ENCODE measurements at regions not wholly inside any gene's neighbourhood (a gene's known extent, or its start where the extent isn't known, plus 50 kb on each side); places are given as distances from the start of the nearest gene placed in this dataset.

DNA sequence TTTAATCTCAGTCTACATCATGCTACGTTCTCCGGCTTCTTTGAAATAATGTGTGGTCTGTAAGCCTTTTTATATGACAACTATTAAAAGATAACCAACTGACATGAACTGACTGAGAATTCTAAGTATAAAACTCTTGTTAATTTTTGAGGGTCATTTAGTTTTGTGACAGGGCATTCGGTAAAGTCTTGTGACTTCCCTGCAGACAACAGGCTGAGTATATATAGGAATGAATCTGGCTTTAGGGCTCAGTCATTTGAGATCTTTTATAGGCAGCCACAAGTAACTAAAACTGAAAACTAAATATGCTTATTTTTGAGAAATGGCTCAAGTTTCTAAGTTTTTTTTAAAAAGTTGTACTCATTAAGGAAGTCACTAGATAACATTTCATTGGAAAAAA is 62.5 kb upstream of the SCIN start:
- H3K79me2 ChIP-seq (ENCODE audit: insufficient read depth), result no peaks in the 10 kb centered on the region
- no peaks in the 10 kb centered on the region for H4K20me1 ChIP-seq (ENCODE audit: insufficient read depth)
- no peak overlapping the region for H2AFZ ChIP-seq (ENCODE audit: low read depth)
- H3K4me3 ChIP-seq (ENCODE audit: low read depth in 2 of 2, low read length in 1 of 2), result no peak overlapping the region
- H3K27me3 ChIP-seq (ENCODE audit: insufficient read depth), result no peaks in the 10 kb centered on the region
- H3K36me3 ChIP-seq (replicated peaks in 1 of 2; ENCODE audit: control insufficient read depth in 1 of 2, insufficient read depth in 2 of 2, low read length in 1 of 2), result no peaks in the 10 kb centered on the region
- POLR2A ChIA-PET, result no interaction called here
- no peak overlapping the region for H3K4me2 ChIP-seq
- CTCF ChIA-PET, result interaction anchor here (0.6 to 2.9 kb wide), 4 partner anchors 11 to 151 kb away, joined by 3 to 9 read pairs (median 5); no protein-coding TSS in a partner anchor
- DNase-seq, result no peak
- H3K27ac ChIP-seq (ENCODE audit: low read depth in 2 of 2, low read length in 1 of 2), result no peak overlapping the region
- no peak overlapping the region for H3K9ac ChIP-seq
- WGBS (ENCODE audit: low lambda C conversion rate), result 61% methylated on average over 3 of the region's 3 CpGs
- no peaks in the 10 kb centered on the region for H3K4me1 ChIP-seq (ENCODE audit: control insufficient read depth in 1 of 2, insufficient read depth in 2 of 2, low read depth in 1 of 2, low read length in 1 of 2)
- no peak for TF ChIP-seq MAX (IDR thresholded peaks at IDR 0.05; ENCODE audit: low read depth)
- TF ChIP-seq JUND (IDR thresholded peaks at IDR 0.05), result no peak
- TF ChIP-seq TAF1 (IDR thresholded peaks at IDR 0.05; ENCODE audit: borderline replicate concordance, low read depth, low read length), result no peak
- no peak for TF ChIP-seq CHD2 (IDR thresholded peaks at IDR 0.05; ENCODE audit: low read length, partially characterized antibody)
- TF ChIP-seq TCF12 (IDR thresholded peaks at IDR 0.05), result no peak
- TF ChIP-seq, protein P1, sequence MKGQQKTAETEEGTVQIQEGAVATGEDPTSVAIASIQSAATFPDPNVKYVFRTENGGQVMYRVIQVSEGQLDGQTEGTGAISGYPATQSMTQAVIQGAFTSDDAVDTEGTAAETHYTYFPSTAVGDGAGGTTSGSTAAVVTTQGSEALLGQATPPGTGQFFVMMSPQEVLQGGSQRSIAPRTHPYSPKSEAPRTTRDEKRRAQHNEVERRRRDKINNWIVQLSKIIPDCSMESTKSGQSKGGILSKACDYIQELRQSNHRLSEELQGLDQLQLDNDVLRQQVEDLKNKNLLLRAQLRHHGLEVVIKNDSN (IDR thresholded peaks at IDR 0.05; ENCODE audit: borderline replicate concordance, low read depth), result no peak
- no peak for TF ChIP-seq MEF2A (IDR thresholded peaks at IDR 0.05; ENCODE audit: borderline replicate concordance, low read depth)
- no peaks in the 10 kb centered on the region for H3K9me2 ChIP-seq
- no peaks in the 10 kb centered on the region for H3K9me3 ChIP-seq
- H3F3A ChIP-seq (replicated peaks; ENCODE audit: insufficient read depth), result no peaks in the 10 kb centered on the region

DNA sequence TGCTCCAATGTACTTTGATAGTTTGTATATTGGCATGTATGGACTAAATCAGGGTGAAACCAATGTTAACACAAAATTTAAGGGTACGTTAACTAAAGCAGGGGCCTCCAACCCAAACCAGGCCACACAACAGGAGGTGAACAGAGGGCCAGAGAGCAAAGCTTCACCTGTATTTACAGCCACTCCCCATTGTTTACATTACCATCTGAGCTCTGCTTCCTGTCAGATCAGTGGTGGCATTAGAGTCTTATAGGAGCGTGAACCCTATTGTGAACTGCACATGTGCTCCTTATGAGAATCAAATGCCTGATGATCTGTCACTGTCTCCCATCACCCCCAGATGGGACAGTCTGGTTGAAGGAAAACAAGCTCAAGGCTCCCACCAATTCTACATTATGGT is 62.0 kb upstream of the SCIN start:
- no peak for DNase-seq
- H3K4me2 ChIP-seq, result no peak overlapping the region
- ChIA-PET CTCF (interaction anchor here (1.1 to 2.5 kb wide), 2 partner anchors 14 to 16 kb away, joined by 3 to 9 read pairs; no protein-coding TSS in a partner anchor), POLR2A (no interaction called here)
- H3K9ac ChIP-seq, result no peak overlapping the region
- H3K27ac ChIP-seq (ENCODE audit: low read depth in 2 of 2, low read length in 1 of 2), result no peak overlapping the region
- 54% methylated on average over 2 of the region's 2 CpGs for WGBS (ENCODE audit: low lambda C conversion rate)
- no peaks in the 10 kb centered on the region for H3K4me1 ChIP-seq (ENCODE audit: control insufficient read depth in 1 of 2, insufficient read depth in 2 of 2, low read depth in 1 of 2, low read length in 1 of 2)
- H4K20me1 ChIP-seq (ENCODE audit: insufficient read depth), result no peaks in the 10 kb centered on the region
- H3K9me3 ChIP-seq, result no peaks in the 10 kb centered on the region
- no peaks in the 10 kb centered on the region for H3K27me3 ChIP-seq (ENCODE audit: insufficient read depth)
- H3K79me2 ChIP-seq (ENCODE audit: insufficient read depth), result no peaks in the 10 kb centered on the region
- no peak overlapping the region for H2AFZ ChIP-seq (ENCODE audit: low read depth)
- H3K9me2 ChIP-seq, result no peaks in the 10 kb centered on the region
- no peak overlapping the region for H3K4me3 ChIP-seq (ENCODE audit: low read depth in 2 of 2, low read length in 1 of 2)
- no peaks in the 10 kb centered on the region for H3K36me3 ChIP-seq (replicated peaks in 1 of 2; ENCODE audit: control insufficient read depth in 1 of 2, insufficient read depth in 2 of 2, low read length in 1 of 2)
- TF ChIP-seq, protein P2, sequence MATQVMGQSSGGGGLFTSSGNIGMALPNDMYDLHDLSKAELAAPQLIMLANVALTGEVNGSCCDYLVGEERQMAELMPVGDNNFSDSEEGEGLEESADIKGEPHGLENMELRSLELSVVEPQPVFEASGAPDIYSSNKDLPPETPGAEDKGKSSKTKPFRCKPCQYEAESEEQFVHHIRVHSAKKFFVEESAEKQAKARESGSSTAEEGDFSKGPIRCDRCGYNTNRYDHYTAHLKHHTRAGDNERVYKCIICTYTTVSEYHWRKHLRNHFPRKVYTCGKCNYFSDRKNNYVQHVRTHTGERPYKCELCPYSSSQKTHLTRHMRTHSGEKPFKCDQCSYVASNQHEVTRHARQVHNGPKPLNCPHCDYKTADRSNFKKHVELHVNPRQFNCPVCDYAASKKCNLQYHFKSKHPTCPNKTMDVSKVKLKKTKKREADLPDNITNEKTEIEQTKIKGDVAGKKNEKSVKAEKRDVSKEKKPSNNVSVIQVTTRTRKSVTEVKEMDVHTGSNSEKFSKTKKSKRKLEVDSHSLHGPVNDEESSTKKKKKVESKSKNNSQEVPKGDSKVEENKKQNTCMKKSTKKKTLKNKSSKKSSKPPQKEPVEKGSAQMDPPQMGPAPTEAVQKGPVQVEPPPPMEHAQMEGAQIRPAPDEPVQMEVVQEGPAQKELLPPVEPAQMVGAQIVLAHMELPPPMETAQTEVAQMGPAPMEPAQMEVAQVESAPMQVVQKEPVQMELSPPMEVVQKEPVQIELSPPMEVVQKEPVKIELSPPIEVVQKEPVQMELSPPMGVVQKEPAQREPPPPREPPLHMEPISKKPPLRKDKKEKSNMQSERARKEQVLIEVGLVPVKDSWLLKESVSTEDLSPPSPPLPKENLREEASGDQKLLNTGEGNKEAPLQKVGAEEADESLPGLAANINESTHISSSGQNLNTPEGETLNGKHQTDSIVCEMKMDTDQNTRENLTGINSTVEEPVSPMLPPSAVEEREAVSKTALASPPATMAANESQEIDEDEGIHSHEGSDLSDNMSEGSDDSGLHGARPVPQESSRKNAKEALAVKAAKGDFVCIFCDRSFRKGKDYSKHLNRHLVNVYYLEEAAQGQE (IDR thresholded peaks at IDR 0.05; ENCODE audit: low read depth, low read length), result no peak
- no peak for TF ChIP-seq FOXJ3 (CRISPR knock-in tag; IDR thresholded peaks at IDR 0.05)
- TF ChIP-seq, protein P3, sequence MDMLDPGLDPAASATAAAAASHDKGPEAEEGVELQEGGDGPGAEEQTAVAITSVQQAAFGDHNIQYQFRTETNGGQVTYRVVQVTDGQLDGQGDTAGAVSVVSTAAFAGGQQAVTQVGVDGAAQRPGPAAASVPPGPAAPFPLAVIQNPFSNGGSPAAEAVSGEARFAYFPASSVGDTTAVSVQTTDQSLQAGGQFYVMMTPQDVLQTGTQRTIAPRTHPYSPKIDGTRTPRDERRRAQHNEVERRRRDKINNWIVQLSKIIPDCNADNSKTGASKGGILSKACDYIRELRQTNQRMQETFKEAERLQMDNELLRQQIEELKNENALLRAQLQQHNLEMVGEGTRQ (IDR thresholded peaks at IDR 0.05; ENCODE audit: borderline replicate concordance, low read depth, low read length), result no peak
- no peaks in the 10 kb centered on the region for H3F3A ChIP-seq (replicated peaks; ENCODE audit: insufficient read depth)

Measured in SK-N-SH (cell line).